ENCODE measurements at regions not wholly inside any gene's neighbourhood (a gene's known extent, or its start where the extent isn't known, plus 50 kb on each side); places are given as distances from the start of the nearest gene placed in this dataset.

DNA sequence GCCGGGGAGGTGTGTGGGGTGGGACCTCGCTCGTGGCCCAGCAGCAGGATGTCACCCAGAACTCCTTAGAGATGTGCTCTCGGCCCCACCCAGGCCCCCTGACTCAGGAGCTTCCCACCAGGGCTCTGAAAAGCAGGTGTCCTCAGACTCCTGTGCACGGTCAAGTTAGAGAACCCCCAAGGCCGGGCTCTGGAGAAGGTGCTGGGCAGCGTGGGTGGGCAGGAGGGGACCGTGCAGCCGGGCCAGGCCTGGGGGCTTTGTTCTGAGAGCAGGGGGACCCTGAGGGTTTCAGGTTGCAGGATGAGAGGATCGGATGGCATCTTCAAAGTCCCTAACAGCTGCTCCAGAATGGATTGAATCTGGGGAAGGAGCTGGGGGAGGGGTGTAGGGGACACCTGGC lies 164.4 kb upstream of the CIBAR2 start:
- TF ChIP-seq, protein P1, sequence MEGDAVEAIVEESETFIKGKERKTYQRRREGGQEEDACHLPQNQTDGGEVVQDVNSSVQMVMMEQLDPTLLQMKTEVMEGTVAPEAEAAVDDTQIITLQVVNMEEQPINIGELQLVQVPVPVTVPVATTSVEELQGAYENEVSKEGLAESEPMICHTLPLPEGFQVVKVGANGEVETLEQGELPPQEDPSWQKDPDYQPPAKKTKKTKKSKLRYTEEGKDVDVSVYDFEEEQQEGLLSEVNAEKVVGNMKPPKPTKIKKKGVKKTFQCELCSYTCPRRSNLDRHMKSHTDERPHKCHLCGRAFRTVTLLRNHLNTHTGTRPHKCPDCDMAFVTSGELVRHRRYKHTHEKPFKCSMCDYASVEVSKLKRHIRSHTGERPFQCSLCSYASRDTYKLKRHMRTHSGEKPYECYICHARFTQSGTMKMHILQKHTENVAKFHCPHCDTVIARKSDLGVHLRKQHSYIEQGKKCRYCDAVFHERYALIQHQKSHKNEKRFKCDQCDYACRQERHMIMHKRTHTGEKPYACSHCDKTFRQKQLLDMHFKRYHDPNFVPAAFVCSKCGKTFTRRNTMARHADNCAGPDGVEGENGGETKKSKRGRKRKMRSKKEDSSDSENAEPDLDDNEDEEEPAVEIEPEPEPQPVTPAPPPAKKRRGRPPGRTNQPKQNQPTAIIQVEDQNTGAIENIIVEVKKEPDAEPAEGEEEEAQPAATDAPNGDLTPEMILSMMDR (IDR thresholded peaks at IDR 0.05; ENCODE audit: low read depth, low read length, poor library complexity, severe bottlenecking): no peak
- no peak for TF ChIP-seq EZH2phosphoT487 (IDR thresholded peaks at IDR 0.05; ENCODE audit: borderline replicate concordance, low read length)
